ENCODE measurements at regions not wholly inside any gene's neighbourhood (a gene's known extent, or its start where the extent isn't known, plus 50 kb on each side); places are given as distances from the start of the nearest gene placed in this dataset.
A peak's percentile ranks its signal among the peaks of the same experiment; 100 is the strongest.

- DNase-seq (ENCODE audit: low read depth in 2 of 3, low spot score in 2 of 3): no peak
Observed at GRCh38 chr10:15462253-15462897, 91.3 kb upstream of the FAM171A1 start.

GRCh38 chr10:15461353-15462108, 90.4 kb upstream of the FAM171A1 start:
- no peak for DNase-seq (ENCODE audit: low read depth in 2 of 3, low spot score in 2 of 3)

GRCh38 chr10:15460661-15461060, 89.6 kb upstream of the FAM171A1 start:
- no peak for DNase-seq (ENCODE audit: low read depth in 2 of 3, low spot score in 2 of 3)

- DNase-seq (ENCODE audit: low read depth in 2 of 3, low spot score in 2 of 3): no peak
Observed at GRCh38 chr10:15459218-15459617, 88.1 kb upstream of the FAM171A1 start.

GRCh38 chr10:15457382-15457781, 86.3 kb upstream of the FAM171A1 start:
- DNase-seq (ENCODE audit: low read depth in 2 of 3, low spot score in 2 of 3): no peak

- DNase-seq (ENCODE audit: low read depth in 2 of 3, low spot score in 2 of 3): no peak
Observed at GRCh38 chr10:15455456-15455855, 84.4 kb upstream of the FAM171A1 start.

GRCh38 chr10:15453926-15454325, 82.8 kb upstream of the FAM171A1 start:
- no peak for DNase-seq (ENCODE audit: low read depth in 2 of 3, low spot score in 2 of 3)

GRCh38 chr10:15453457-15453856, 82.4 kb upstream of the FAM171A1 start:
- no peak for DNase-seq (ENCODE audit: low read depth in 2 of 3, low spot score in 2 of 3)

GRCh38 chr10:15452545-15452944, 81.5 kb upstream of the FAM171A1 start:
- DNase-seq (ENCODE audit: low read depth in 2 of 3, low spot score in 2 of 3): no peak

- no peak for DNase-seq (ENCODE audit: low read depth in 2 of 3, low spot score in 2 of 3)
Observed at GRCh38 chr10:15451137-15452094, 80.3 kb upstream of the FAM171A1 start.

- DNase-seq (ENCODE audit: low read depth in 2 of 3, low spot score in 2 of 3): no peak
Observed at GRCh38 chr10:15448598-15448997, 77.5 kb upstream of the FAM171A1 start.

- no peak for DNase-seq (ENCODE audit: low read depth in 2 of 3, low spot score in 2 of 3)
Observed at GRCh38 chr10:15445006-15445390, 73.9 kb upstream of the FAM171A1 start.

- no peak for DNase-seq (ENCODE audit: low read depth in 2 of 3, low spot score in 2 of 3)
Observed at GRCh38 chr10:15444105-15445005, 73.3 kb upstream of the FAM171A1 start.

GRCh38 chr10:15442056-15442455, 71.0 kb upstream of the FAM171A1 start:
- no peak for DNase-seq (ENCODE audit: low read depth in 2 of 3, low spot score in 2 of 3)

GRCh38 chr10:15440204-15440711, 69.2 kb upstream of the FAM171A1 start:
- no peak for DNase-seq (ENCODE audit: low read depth in 2 of 3, low spot score in 2 of 3)

- no peak for DNase-seq (ENCODE audit: low read depth in 2 of 3, low spot score in 2 of 3)
Observed at GRCh38 chr10:15439341-15439842, 68.3 kb upstream of the FAM171A1 start.

- no peak for DNase-seq (ENCODE audit: low read depth in 2 of 3, low spot score in 2 of 3)
Observed at GRCh38 chr10:15436696-15437095, 65.6 kb upstream of the FAM171A1 start.

- peak in 1 of 3 experiments; percentile 7 for DNase-seq (ENCODE audit: low read depth in 2 of 3, low spot score in 2 of 3)
Observed at GRCh38 chr10:15433850-15434537, 62.9 kb upstream of the FAM171A1 start.

GRCh38 chr10:15432266-15432665, 61.2 kb upstream of the FAM171A1 start:
- no peak for DNase-seq (ENCODE audit: low read depth in 2 of 3, low spot score in 2 of 3)

Measured in activated CD8-positive, alpha-beta memory T cell treated with anti-CD3 and anti-CD28 coated beads for 48 hours (primary cell).